GF-D8 (cell line): ENCODE measurements at regions not wholly inside any gene's neighbourhood (a gene's known extent, or its start where the extent isn't known, plus 50 kb on each side); places are given as distances from the start of the nearest gene placed in this dataset.

Experiments
- DNase-seq: peaks from one replicate; lab custom pipeline; 2025; lab: John Stamatoyannopoulos, UW

- no peak for DNase-seq
Measured at GRCh38 chr7:130931423-130931822, 197.4 kb upstream of the KLF14 start.

- DNase-seq, result no peak
Measured at GRCh38 chr7:130932088-130932487, 198.1 kb upstream of the KLF14 start.

GRCh38 chr7:130932667-130933432, 198.8 kb upstream of the KLF14 start:
- DNase-seq, result no peak

GRCh38 chr7:130933919-130934318, 199.9 kb upstream of the KLF14 start:
- DNase-seq, result no peak

- no peak for DNase-seq
Measured at GRCh38 chr7:130935564-130936157, 201.7 kb upstream of the KLF14 start.

- DNase-seq, result no peak
Measured at GRCh38 chr7:130936202-130936931, 202.4 kb upstream of the KLF14 start.

- no peak for DNase-seq
Measured at GRCh38 chr7:130937016-130937415, 203.0 kb upstream of the KLF14 start.

GRCh38 chr7:130937830-130938229, 203.8 kb upstream of the KLF14 start:
- DNase-seq, result no peak

GRCh38 chr7:130938661-130939060, 204.7 kb upstream of the KLF14 start:
- no peak for DNase-seq

GRCh38 chr7:130939321-130940095, 205.5 kb upstream of the KLF14 start:
- no peak for DNase-seq

GRCh38 chr7:130940326-130940725, 206.3 kb upstream of the KLF14 start:
- DNase-seq, result no peak

GRCh38 chr7:130940907-130941306, 206.9 kb upstream of the KLF14 start:
- DNase-seq, result no peak

GRCh38 chr7:130941322-130942210, 207.6 kb upstream of the KLF14 start:
- DNase-seq, result no peak

GRCh38 chr7:130942211-130942964, 208.4 kb upstream of the KLF14 start:
- DNase-seq, result no peak

GRCh38 chr7:130943336-130943901, 209.4 kb upstream of the KLF14 start:
- DNase-seq, result no peak

GRCh38 chr7:130943981-130944380, 210.0 kb upstream of the KLF14 start:
- no peak for DNase-seq

- DNase-seq, result no peak
Measured at GRCh38 chr7:130944997-130945396, 211.0 kb upstream of the KLF14 start.

- no peak for DNase-seq
Measured at GRCh38 chr7:130945411-130945811, 211.4 kb upstream of the KLF14 start.

GRCh38 chr7:130946114-130946513, 212.1 kb upstream of the KLF14 start:
- no peak for DNase-seq
